ENCODE measurements at regions not wholly inside any gene's neighbourhood (a gene's known extent, or its start where the extent isn't known, plus 50 kb on each side); places are given as distances from the start of the nearest gene placed in this dataset.
"Not testable (repeated sequence)": the region's sequence is repeated elsewhere in the genome, so short reads cannot be mapped to it uniquely, and the experiment has no call there.

DNA sequence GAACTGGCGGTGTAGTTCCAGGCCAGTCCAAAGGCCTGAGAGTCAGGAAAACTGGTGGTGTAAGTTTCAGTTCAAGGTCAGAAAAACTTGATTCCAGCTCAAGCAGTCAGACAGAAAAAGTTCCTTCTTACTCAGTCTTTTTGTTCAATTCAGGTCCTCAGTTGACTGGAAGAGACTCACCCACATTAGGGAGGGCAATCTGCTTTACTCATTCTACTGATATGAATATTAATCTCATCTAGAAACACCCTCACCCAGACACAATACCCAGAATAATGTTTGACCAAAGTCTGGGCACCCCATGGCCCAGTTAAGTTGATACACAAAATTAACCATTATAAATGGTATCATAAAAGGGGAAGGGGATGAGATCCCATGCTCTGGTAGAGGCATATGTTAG, 50.1 kb upstream of the LTA4H start:
- DNase-seq (ENCODE audit: low read depth, low spot score), result no peak

GRCh38 chr12:96086190-96086589, 50.8 kb upstream of the LTA4H start:
- not testable (repeated sequence) for DNase-seq (ENCODE audit: low read depth, low spot score)

- peak; percentile 24 for DNase-seq (ENCODE audit: low read depth, low spot score)
Observed at GRCh38 chr12:96091833-96092232, 56.4 kb upstream of the LTA4H start.

DNA sequence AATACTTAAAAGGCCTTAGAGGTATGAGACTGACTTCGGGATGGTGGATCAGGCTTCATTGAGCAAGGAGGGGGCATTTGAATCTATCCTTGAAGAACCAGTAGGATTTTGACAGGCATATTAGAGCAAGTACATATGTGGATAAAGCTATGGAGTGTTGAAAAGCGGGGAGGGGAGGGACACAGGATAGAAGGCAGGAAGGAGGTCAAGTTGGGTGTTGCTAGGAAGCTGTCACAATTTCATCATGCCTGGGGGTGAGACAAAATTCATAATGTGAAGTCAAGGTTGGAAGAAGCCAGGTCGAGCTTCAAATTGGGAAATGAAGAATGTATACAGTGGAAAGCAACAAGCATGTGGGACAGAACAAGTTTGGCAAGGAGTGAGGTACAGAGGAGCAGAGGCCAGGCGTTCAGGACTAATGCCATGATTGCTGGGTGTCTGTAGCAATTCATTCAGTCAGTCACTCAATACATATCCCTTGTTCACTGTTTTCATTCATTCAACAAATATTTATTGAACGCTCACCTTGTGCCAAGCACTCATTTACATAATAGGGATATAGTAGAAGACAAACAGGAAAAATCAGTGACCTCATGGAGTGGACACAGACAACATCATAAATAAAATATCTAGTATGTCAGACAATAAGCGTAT, 58.3 kb upstream of the LTA4H start:
- DNase-seq (ENCODE audit: low read depth, low spot score), result no peak

DNA sequence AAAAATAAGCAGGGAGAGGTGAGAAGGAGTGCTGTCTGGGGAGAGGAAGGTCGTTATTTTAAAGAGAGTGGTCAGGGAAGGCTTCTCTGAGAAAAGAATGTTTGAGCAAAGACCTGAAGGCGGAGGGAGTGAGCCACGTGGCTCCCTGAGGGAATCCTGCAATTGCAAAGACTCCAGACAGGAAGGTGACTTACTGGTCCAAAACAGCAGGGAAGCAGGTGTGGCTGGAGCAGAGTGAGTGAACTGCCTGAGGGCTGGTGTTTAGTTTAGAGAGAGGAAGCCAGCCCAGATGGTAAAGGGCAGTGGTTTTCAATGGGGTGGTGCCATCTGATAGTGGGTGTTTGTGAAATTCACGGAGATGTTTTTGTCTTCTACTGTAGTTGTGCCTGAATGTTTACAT, 58.8 kb upstream of the LTA4H start:
- peak; percentile 91 for DNase-seq (ENCODE audit: low read depth, low spot score)

DNA sequence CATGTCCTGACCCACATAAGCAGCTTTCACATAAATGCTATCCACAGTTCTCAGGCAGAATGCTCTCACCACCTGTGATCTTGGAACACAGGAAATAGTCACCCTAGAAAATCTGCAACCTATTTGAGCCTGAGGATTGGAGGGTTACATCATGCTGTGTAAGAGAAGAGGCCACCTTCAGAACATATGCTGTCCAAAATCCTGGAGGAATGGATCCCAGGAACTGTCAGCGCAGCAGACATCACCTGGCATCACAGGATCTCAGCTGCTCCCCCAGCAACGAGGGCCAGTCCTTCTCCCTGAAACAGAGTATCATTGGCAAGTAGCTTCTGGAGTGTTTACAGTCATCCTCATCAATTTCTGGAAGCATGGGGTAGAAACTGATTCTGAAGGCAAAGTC, 63.2 kb upstream of the LTA4H start:
- no peak for DNase-seq (ENCODE audit: low read depth, low spot score)

GRCh38 chr12:96099421-96099820, 64.0 kb upstream of the LTA4H start:
- no peak for DNase-seq (ENCODE audit: low read depth, low spot score)

DNA sequence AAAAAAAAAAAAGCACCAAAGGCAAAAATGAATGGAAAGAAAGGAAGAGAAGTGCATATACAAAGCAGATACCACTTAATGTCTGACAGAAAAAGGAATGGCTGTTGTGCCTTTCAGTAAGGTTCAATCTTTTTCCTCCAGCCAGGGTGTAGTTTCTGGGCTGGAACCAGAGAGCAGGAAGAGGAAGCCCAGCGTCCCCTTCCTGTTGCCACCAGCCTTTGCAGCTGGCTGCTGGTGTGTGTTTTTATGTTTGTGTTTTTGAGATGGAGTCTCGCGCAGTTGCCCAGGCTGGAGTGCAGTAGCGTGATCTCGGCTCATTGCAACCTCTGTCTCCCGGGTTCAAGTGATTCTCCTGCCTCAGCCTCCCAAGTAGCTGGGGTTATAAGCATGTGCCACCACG, 64.6 kb upstream of the LTA4H start:
- DNase-seq (ENCODE audit: low read depth, low spot score), result no peak

- no peak for DNase-seq (ENCODE audit: low read depth, low spot score)
Observed at GRCh38 chr12:96101806-96102205, 66.4 kb upstream of the LTA4H start.

- no peak for DNase-seq (ENCODE audit: low read depth, low spot score)
Observed at GRCh38 chr12:96103067-96103644, 67.8 kb upstream of the LTA4H start.

DNA sequence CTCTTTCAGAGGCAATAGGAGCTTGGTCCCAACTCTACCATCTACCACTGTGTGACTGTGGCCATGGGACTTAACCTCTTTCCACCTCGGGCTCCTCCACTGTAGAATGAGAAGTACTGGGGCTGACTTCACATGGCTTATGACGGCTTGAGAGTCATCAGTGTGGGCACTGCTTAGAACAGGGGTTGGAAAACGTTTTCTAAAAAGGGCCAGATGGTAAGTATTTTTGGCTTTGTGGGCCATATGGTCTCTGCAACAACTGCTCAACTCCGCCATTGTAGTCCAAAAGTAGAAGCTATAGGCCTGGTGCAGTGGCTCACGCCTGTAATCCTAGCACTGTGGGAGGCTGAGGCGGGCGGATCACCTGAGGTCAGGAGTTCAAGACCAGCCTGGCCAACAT, 69.2 kb upstream of the LTA4H start:
- no peak for DNase-seq (ENCODE audit: low read depth, low spot score)

DNA sequence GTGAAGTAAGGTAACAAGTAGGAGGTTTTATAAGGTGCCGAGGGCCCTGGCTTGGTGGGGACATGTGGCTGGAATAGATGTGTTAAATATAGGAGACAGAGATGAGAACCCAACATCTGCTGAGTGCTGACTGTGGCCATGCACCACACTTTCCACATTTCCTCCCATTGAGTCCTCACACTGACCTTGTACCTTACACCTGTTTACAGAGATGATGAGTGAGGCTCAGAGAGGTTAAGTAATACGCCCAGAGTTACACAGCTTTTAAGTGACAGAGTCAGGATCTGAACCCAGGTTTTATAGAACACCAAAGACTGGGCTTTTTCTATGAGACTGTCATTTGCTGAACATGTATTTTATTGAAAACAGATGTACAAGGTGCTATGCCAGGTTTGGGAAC, 70.8 kb upstream of the LTA4H start:
- no peak for DNase-seq (ENCODE audit: low read depth, low spot score)

DNA sequence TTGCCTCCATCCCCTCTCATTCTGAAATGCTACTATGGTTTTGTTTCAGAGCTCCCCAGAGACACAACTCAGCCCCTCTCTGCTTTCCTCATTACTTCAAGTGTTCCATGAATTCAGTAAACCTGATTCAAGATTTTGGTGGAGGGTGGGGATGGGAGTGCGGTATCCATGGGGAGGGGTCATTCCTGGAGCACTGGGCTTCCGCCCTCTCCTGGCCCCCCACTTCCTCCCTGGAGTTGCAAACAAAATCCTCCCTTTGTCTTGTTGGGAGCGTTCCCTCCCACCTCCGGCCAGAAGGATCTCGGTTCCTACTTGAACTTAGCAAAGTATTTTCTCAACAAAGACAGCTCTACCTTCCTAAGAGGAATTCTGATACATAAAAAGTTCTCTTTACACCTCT, 71.8 kb upstream of the LTA4H start:
- no peak for DNase-seq (ENCODE audit: low read depth, low spot score)

DNA sequence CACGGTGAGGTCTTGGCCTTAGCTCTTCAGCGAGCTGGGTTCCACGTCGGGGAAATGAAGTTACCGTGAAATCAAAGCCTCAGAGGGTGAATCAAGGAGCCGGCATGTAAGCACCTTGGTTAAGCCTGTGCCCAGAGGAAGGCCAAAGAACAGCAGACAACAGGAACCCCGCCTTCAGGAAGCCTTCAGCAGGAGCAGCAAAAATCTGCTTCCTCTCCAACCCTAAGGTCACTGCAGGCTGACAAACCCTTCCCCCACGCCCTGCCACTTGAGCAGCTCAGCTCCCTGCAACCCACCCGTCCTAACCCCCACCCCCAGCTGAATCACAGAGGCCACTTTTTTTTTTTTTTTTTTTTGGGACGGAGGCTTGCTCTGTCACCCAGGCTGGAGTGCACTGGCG, 72.9 kb upstream of the LTA4H start:
- DNase-seq (ENCODE audit: low read depth, low spot score), result peak; percentile 36

GRCh38 chr12:96108941-96109340, 73.6 kb upstream of the LTA4H start:
- not testable (repeated sequence) for DNase-seq (ENCODE audit: low read depth, low spot score)

GRCh38 chr12:96112733-96113132, 77.3 kb upstream of the LTA4H start:
- no peak for DNase-seq (ENCODE audit: low read depth, low spot score)

GRCh38 chr12:96117460-96117859, 76.7 kb upstream of the ELK3 start:
- DNase-seq (ENCODE audit: low read depth, low spot score), result no peak

- peak; percentile 45 for DNase-seq (ENCODE audit: low read depth, low spot score)
Observed at GRCh38 chr12:96120359-96121100, 73.6 kb upstream of the ELK3 start.

- DNase-seq (ENCODE audit: low read depth, low spot score), result no peak
Observed at GRCh38 chr12:96121271-96121711, 72.9 kb upstream of the ELK3 start.

DNA sequence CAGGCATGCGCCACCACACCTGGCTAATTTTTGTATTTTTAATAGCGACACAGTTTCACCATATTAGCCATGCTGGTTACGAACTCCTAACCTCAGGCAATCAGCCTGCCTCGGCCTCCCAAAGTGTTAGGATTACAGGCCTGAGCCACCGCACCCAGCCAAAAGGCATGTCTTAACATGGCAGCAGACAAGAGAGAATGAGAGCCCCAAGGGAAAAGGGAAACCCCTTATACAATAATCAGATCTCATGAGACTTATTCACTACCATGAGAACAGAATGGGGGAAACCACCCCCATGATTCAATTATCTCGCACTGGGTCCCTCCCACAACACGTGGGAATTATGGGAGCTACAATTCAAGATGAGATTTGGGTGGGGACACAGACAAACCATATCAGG, 65.9 kb upstream of the ELK3 start:
- not testable (repeated sequence) for DNase-seq (ENCODE audit: low read depth, low spot score)

DNA sequence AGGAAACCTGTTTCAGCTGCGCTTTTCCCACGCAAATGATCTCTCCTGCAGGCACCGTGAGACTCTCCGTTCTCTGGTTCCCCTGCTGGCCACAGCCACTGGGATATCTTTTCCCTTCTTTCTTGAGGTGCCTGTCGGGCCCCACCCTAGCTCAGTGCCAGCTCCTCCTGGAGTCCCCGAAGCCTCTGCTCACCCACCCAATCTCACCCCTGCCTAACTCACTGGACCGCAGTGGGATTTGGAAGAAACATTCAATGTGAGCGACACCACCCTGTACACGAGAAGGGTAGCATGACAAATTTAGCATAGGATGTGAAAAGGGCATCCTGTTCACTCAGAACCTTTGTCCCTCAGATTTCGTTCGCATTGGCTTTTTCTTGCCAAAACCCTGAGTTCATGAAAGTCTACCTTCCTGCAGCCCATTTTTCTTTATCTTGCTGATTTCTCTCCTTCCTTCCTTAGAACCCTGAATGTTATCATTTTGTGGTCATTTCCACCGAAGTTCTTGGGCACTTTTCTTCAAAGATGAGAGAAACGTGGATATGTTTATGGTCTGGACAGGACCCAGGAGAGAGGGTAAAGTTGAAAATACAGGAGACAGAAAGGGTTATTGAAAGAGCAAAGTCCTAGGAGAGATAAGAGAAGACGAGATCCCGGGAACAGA, 63.6 kb upstream of the ELK3 start:
- no peak for DNase-seq (ENCODE audit: low read depth, low spot score)

- no peak for DNase-seq (ENCODE audit: low read depth, low spot score)
Observed at GRCh38 chr12:96131230-96131788, 62.9 kb upstream of the ELK3 start.

All from ELF-1 (cell line).